ENCODE measurements at regions not wholly inside any gene's neighbourhood (a gene's known extent, or its start where the extent isn't known, plus 50 kb on each side); places are given as distances from the start of the nearest gene placed in this dataset.

GRCh38 chr7:101691822-101692384 lies 62.8 kb upstream of the MYL10 start:
- Histone ChIP-seq H3K9me3 (ENCODE audit: control insufficient read depth, low read depth, low read length) (no peaks in the 10 kb centered on the region), H3K4me1 (ENCODE audit: control insufficient read depth, insufficient read depth, low read length) (peaks cover 22% of the 10 kb centered on the region), H3K36me3 (ENCODE audit: control insufficient read depth, insufficient read depth, low read length) (no peaks in the 10 kb centered on the region), H3K27me3 (ENCODE audit: control insufficient read depth, insufficient read depth, low read length) (no peaks in the 10 kb centered on the region), H3K4me3 (ENCODE audit: low read length) (no peak overlapping the region), H3K27ac (ENCODE audit: low read length) (peak overlapping the region; percentile 79)
- peak; percentile 83 to 90 for DNase-seq
- WGBS (ENCODE audit: insufficient coverage, low lambda C conversion rate): 25% methylated on average over 1 of the region's 12 CpGs

- Histone ChIP-seq H3K4me1 (ENCODE audit: control insufficient read depth, insufficient read depth, low read length) (peaks cover 16% of the 10 kb centered on the region), H3K4me3 (ENCODE audit: low read length) (no peak overlapping the region), H3K36me3 (ENCODE audit: control insufficient read depth, insufficient read depth, low read length) (no peaks in the 10 kb centered on the region), H3K27ac (ENCODE audit: low read length) (no peak overlapping the region), H3K9me3 (ENCODE audit: control insufficient read depth, low read depth, low read length) (no peaks in the 10 kb centered on the region), H3K27me3 (ENCODE audit: control insufficient read depth, insufficient read depth, low read length) (no peaks in the 10 kb centered on the region)
- no peak for DNase-seq
- no CpG with 5 or more reads among the region's 14 CpGs for WGBS (ENCODE audit: insufficient coverage, low lambda C conversion rate)
Observed at GRCh38 chr7:101693498-101694091, 64.5 kb upstream of the MYL10 start.

- H3K27me3 ChIP-seq (ENCODE audit: control insufficient read depth, insufficient read depth, low read length): no peaks in the 10 kb centered on the region
- H3K4me3 ChIP-seq (ENCODE audit: low read length): no peak overlapping the region
- no peaks in the 10 kb centered on the region for H3K9me3 ChIP-seq (ENCODE audit: control insufficient read depth, low read depth, low read length)
- no peaks in the 10 kb centered on the region for H3K36me3 ChIP-seq (ENCODE audit: control insufficient read depth, insufficient read depth, low read length)
- H3K27ac ChIP-seq (ENCODE audit: low read length): no peak overlapping the region
- WGBS (ENCODE audit: insufficient coverage, low lambda C conversion rate): no CpG with 5 or more reads among the region's 11 CpGs
- peaks cover 30% of the 10 kb centered on the region for H3K4me1 ChIP-seq (ENCODE audit: control insufficient read depth, insufficient read depth, low read length)
- no peak for DNase-seq
Observed at GRCh38 chr7:101698964-101699363, 69.9 kb upstream of the MYL10 start.

- no peaks in the 10 kb centered on the region for H3K9me3 ChIP-seq (ENCODE audit: control insufficient read depth, low read depth, low read length)
- H3K27me3 ChIP-seq (ENCODE audit: control insufficient read depth, insufficient read depth, low read length): no peaks in the 10 kb centered on the region
- DNase-seq: no peak
- no CpG with 5 or more reads among the region's 3 CpGs for WGBS (ENCODE audit: insufficient coverage, low lambda C conversion rate)
- H3K36me3 ChIP-seq (ENCODE audit: control insufficient read depth, insufficient read depth, low read length): no peaks in the 10 kb centered on the region
- no peak overlapping the region for H3K4me3 ChIP-seq (ENCODE audit: low read length)
- no peak overlapping the region for H3K27ac ChIP-seq (ENCODE audit: low read length)
- H3K4me1 ChIP-seq (ENCODE audit: control insufficient read depth, insufficient read depth, low read length): peaks cover 30% of the 10 kb centered on the region
Observed at GRCh38 chr7:101699399-101699798, 70.3 kb upstream of the MYL10 start.

- no peak overlapping the region for H3K27ac ChIP-seq (ENCODE audit: low read length)
- DNase-seq: peak in 1 of 2 donors; percentile 54
- H3K36me3 ChIP-seq (ENCODE audit: control insufficient read depth, insufficient read depth, low read length): no peaks in the 10 kb centered on the region
- no peak overlapping the region for H3K4me3 ChIP-seq (ENCODE audit: low read length)
- H3K9me3 ChIP-seq (ENCODE audit: control insufficient read depth, low read depth, low read length): no peaks in the 10 kb centered on the region
- no peaks in the 10 kb centered on the region for H3K27me3 ChIP-seq (ENCODE audit: control insufficient read depth, insufficient read depth, low read length)
- peaks cover 30% of the 10 kb centered on the region for H3K4me1 ChIP-seq (ENCODE audit: control insufficient read depth, insufficient read depth, low read length)
- WGBS (ENCODE audit: insufficient coverage, low lambda C conversion rate): 80% methylated on average over 1 of the region's 28 CpGs
Observed at GRCh38 chr7:101699881-101700823, 71.1 kb upstream of the MYL10 start.

GRCh38 chr7:101701153-101701794 lies 72.2 kb upstream of the MYL10 start:
- peaks cover 30% of the 10 kb centered on the region for H3K4me1 ChIP-seq (ENCODE audit: control insufficient read depth, insufficient read depth, low read length)
- H3K36me3 ChIP-seq (ENCODE audit: control insufficient read depth, insufficient read depth, low read length): no peaks in the 10 kb centered on the region
- 88% methylated on average over 1 of the region's 13 CpGs for WGBS (ENCODE audit: insufficient coverage, low lambda C conversion rate)
- no peaks in the 10 kb centered on the region for H3K9me3 ChIP-seq (ENCODE audit: control insufficient read depth, low read depth, low read length)
- H3K27ac ChIP-seq (ENCODE audit: low read length): peak overlapping the region; percentile 27
- no peaks in the 10 kb centered on the region for H3K27me3 ChIP-seq (ENCODE audit: control insufficient read depth, insufficient read depth, low read length)
- H3K4me3 ChIP-seq (ENCODE audit: low read length): no peak overlapping the region
- DNase-seq: peak in 1 of 2 donors; percentile 55

- no peaks in the 10 kb centered on the region for H3K27me3 ChIP-seq (ENCODE audit: control insufficient read depth, insufficient read depth, low read length)
- H3K4me3 ChIP-seq (ENCODE audit: low read length): no peak overlapping the region
- peak overlapping the region; percentile 27 for H3K27ac ChIP-seq (ENCODE audit: low read length)
- no peaks in the 10 kb centered on the region for H3K9me3 ChIP-seq (ENCODE audit: control insufficient read depth, low read depth, low read length)
- WGBS (ENCODE audit: insufficient coverage, low lambda C conversion rate): no CpG with 5 or more reads among the region's 13 CpGs
- no peaks in the 10 kb centered on the region for H3K36me3 ChIP-seq (ENCODE audit: control insufficient read depth, insufficient read depth, low read length)
- peaks cover 37% of the 10 kb centered on the region for H3K4me1 ChIP-seq (ENCODE audit: control insufficient read depth, insufficient read depth, low read length)
- DNase-seq: peak; percentile 89 to 94
Observed at GRCh38 chr7:101702362-101702850, 73.3 kb upstream of the MYL10 start.

- Histone ChIP-seq H3K4me1 (ENCODE audit: control insufficient read depth, insufficient read depth, low read length) (peaks cover 35% of the 10 kb centered on the region), H3K27ac (ENCODE audit: low read length) (no peak overlapping the region), H3K9me3 (ENCODE audit: control insufficient read depth, low read depth, low read length) (no peaks in the 10 kb centered on the region), H3K36me3 (ENCODE audit: control insufficient read depth, insufficient read depth, low read length) (no peaks in the 10 kb centered on the region), H3K4me3 (ENCODE audit: low read length) (no peak overlapping the region), H3K27me3 (ENCODE audit: control insufficient read depth, insufficient read depth, low read length) (no peaks in the 10 kb centered on the region)
- no CpG with 5 or more reads among the region's 3 CpGs for WGBS (ENCODE audit: insufficient coverage, low lambda C conversion rate)
- no peak for DNase-seq
Observed at GRCh38 chr7:101705331-101705730, 76.2 kb upstream of the MYL10 start.

GRCh38 chr7:101707587-101707986 lies 78.5 kb upstream of the MYL10 start:
- no peak overlapping the region for H3K4me3 ChIP-seq (ENCODE audit: low read length)
- WGBS (ENCODE audit: insufficient coverage, low lambda C conversion rate): 17% methylated on average over 1 of the region's 8 CpGs
- H3K9me3 ChIP-seq (ENCODE audit: control insufficient read depth, low read depth, low read length): no peaks in the 10 kb centered on the region
- no peaks in the 10 kb centered on the region for H3K36me3 ChIP-seq (ENCODE audit: control insufficient read depth, insufficient read depth, low read length)
- H3K27me3 ChIP-seq (ENCODE audit: control insufficient read depth, insufficient read depth, low read length): no peaks in the 10 kb centered on the region
- peaks cover 22% of the 10 kb centered on the region for H3K4me1 ChIP-seq (ENCODE audit: control insufficient read depth, insufficient read depth, low read length)
- peak in 1 of 2 donors; percentile 80 for DNase-seq
- H3K27ac ChIP-seq (ENCODE audit: low read length): peak overlapping the region; percentile 7

- H3K27ac ChIP-seq (ENCODE audit: low read length): peak overlapping the region; percentile 7
- no CpG with 5 or more reads among the region's 7 CpGs for WGBS (ENCODE audit: insufficient coverage, low lambda C conversion rate)
- no peaks in the 10 kb centered on the region for H3K27me3 ChIP-seq (ENCODE audit: control insufficient read depth, insufficient read depth, low read length)
Observed at GRCh38 chr7:101708223-101708622, 79.1 kb upstream of the MYL10 start.

More at GRCh38 chr7:101708223-101708622, 79.1 kb upstream of the MYL10 start:
- Histone ChIP-seq H3K4me3 (ENCODE audit: low read length) (no peak overlapping the region), H3K4me1 (ENCODE audit: control insufficient read depth, insufficient read depth, low read length) (peaks cover 17% of the 10 kb centered on the region), H3K36me3 (ENCODE audit: control insufficient read depth, insufficient read depth, low read length) (no peaks in the 10 kb centered on the region), H3K9me3 (ENCODE audit: control insufficient read depth, low read depth, low read length) (no peaks in the 10 kb centered on the region)
- DNase-seq: no peak

Measured in large intestine (tissue), 3 donors.